Type B pancreatic cell (in vitro differentiated cells): ENCODE measurements at regions not wholly inside any gene's neighbourhood (a gene's known extent, or its start where the extent isn't known, plus 50 kb on each side); places are given as distances from the start of the nearest gene placed in this dataset.

Experiments
- DNase-seq: peaks from one replicate; pipeline ENCODE4 v3.0.0; 2021; ENCODE audit warnings: mixed read lengths; ENCODE audit not compliant: unreplicated experiment; ENCODE audit errors: extremely low spot score
- H3K27ac Mint-ChIP-seq: 2 replicates; pipeline ENCODE4 v1.8.0; 2021; ENCODE audit warnings: mild to moderate bottlenecking, mixed read lengths
- H3K27me3 Mint-ChIP-seq: 2 replicates; pipeline ENCODE4 v1.8.0; 2021; ENCODE audit warnings: mixed read lengths
- H3K36me3 Mint-ChIP-seq: 2 replicates; pipeline ENCODE4 v1.8.0; 2021; ENCODE audit warnings: mixed read lengths
- H3K4me1 Mint-ChIP-seq: one replicate; pipeline ENCODE4 v1.8.0; 2021; ENCODE audit warnings: mixed read lengths; ENCODE audit not compliant: unreplicated experiment
- H3K4me3 Mint-ChIP-seq: 2 replicates; pipeline ENCODE4 v1.8.0; 2021; ENCODE audit warnings: mild to moderate bottlenecking, mixed read lengths
- H3K9me3 Mint-ChIP-seq: 2 replicates; pipeline ENCODE4 v1.8.0; 2021; ENCODE audit warnings: mixed read lengths
- TF ChIP-seq, protein P1 (sequence below): fragments of 200-600 bp; sonication (generic); conservative IDR thresholded peaks from 2 replicates; pipeline ENCODE4 v1.5.0; 2021; ENCODE audit warnings: antibody characterized with exemption, mild to moderate bottlenecking

DNA sequence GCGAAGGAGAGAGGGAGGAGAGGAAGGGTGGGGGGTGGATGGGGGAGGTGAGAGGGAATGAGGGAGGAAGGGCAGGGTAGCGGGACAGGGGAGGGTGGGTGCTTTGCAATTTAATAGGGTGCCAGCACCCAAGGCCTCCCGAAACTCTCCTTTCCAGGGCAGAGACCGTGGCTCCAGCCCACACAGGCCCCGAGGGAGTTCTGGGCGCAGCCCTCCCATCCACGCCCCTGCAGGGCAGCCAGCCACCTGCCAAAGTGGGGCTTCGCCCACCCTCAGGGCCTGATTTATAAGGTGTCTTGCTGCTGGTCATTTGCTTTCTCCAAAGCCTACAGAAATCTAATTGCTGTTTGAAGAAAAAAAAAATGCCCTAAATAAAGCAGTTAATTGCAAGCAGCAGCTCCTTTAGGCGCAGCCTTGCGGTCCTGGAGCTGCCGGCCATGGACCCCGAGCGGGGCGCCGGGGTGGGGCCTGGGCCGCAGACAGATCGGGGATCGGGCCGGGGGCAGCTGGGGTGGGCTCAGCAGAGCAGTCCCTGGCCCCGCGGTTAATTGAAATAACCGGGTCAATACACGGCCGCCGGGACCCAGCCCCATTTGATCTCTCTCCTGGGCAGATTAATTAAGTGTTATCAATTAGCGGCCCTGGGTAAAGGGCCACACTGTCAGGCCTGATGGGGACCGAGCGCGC, 106.0 kb upstream of the NKX1-1 start:
- Mint-ChIP-seq H3K27me3 (peaks cover 26% of the 10 kb centered on the region), H3K4me3 (no peak overlapping the region), H3K27ac (no peak overlapping the region), H3K36me3 (no peaks in the 10 kb centered on the region), H3K4me1 (peaks cover 5% of the 10 kb centered on the region), H3K9me3 (no peaks in the 10 kb centered on the region)
- TF ChIP-seq, protein P1, sequence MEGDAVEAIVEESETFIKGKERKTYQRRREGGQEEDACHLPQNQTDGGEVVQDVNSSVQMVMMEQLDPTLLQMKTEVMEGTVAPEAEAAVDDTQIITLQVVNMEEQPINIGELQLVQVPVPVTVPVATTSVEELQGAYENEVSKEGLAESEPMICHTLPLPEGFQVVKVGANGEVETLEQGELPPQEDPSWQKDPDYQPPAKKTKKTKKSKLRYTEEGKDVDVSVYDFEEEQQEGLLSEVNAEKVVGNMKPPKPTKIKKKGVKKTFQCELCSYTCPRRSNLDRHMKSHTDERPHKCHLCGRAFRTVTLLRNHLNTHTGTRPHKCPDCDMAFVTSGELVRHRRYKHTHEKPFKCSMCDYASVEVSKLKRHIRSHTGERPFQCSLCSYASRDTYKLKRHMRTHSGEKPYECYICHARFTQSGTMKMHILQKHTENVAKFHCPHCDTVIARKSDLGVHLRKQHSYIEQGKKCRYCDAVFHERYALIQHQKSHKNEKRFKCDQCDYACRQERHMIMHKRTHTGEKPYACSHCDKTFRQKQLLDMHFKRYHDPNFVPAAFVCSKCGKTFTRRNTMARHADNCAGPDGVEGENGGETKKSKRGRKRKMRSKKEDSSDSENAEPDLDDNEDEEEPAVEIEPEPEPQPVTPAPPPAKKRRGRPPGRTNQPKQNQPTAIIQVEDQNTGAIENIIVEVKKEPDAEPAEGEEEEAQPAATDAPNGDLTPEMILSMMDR, result no peak
- DNase-seq, result no peak

DNA sequence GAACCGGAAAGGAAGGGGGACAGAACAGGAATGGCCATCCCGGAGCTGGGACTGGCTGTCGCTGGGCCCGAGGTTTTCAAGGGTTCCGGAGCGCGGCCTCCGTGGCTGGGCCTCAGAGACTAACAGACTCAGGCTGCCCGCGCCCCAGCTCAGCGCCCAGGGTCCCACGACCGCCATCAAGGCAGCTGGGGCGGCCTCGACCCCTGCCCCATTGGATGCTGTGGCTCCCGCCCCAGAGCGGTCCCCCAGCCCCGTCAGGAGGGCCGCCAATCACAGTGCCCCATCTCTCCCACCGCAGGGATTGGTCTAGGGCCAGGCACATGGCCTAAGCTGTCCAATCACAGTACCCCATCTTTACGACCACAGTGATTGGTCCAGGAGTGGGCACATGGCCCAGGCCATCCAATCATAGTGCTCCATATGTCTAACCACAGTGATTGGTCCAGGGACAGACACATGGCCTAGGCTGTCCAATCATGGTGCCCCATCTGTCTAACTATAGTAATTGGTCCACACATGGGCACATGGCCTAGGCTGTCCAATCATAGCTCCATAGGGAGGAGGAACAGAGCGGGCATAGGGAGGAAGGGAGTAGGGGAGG, 105.3 kb upstream of the NKX1-1 start:
- H3K27me3 Mint-ChIP-seq, result peaks cover 29% of the 10 kb centered on the region
- no peak for DNase-seq
- no peak overlapping the region for H3K4me3 Mint-ChIP-seq
- no peaks in the 10 kb centered on the region for H3K9me3 Mint-ChIP-seq
- TF ChIP-seq, protein P1, result no peak
- no peaks in the 10 kb centered on the region for H3K36me3 Mint-ChIP-seq
- no peak overlapping the region for H3K27ac Mint-ChIP-seq
- peaks cover 10% of the 10 kb centered on the region for H3K4me1 Mint-ChIP-seq

DNA sequence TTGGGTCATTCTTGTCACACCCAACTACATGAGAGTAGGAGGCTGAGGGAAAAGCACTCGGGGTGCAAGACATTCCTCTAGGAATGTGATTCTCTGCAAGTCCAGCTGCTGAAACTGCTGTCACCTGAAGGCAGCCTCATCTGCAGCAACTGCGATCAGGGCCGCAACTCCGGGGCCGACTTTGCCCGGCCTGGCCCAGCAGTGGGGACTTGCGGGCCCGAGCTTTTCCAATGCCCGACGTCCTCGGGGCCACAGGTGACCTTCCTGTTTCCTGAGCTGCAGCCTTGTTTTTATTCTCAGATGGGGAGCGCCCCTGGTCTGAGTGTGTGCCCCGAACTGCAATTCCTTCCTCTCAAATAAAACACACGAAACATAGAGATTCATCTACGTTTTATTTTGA, 104.7 kb upstream of the NKX1-1 start:
- Mint-ChIP-seq H3K4me3 (no peak overlapping the region), H3K27ac (no peak overlapping the region), H3K9me3 (no peaks in the 10 kb centered on the region), H3K4me1 (peaks cover 10% of the 10 kb centered on the region), H3K36me3 (no peaks in the 10 kb centered on the region), H3K27me3 (peaks cover 31% of the 10 kb centered on the region)
- no peak for DNase-seq
- TF ChIP-seq, protein P1, result no peak

DNA sequence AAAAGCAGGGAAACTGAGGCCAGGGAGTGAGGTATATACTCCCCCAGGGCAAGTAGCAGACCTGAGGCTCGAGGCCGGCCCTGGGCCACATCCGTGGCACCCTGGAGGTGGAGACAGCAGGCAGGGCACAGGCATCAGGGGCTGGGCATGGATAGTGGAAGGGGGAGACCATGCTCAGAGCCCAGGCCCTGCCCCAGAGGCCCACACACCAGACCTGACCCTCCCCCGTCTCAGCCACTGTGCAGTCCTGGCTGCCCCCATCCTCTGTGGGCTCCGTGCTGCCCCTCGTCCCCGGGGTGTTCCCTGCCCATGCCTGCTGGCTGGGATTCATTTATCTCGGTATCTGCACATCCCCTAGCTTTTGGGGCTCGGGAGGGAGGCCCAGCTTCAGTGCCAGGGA, 103.1 kb upstream of the NKX1-1 start:
- Mint-ChIP-seq H3K36me3 (no peaks in the 10 kb centered on the region), H3K9me3 (no peaks in the 10 kb centered on the region), H3K27ac (no peak overlapping the region), H3K4me1 (peaks cover 10% of the 10 kb centered on the region), H3K4me3 (no peak overlapping the region), H3K27me3 (peaks cover 35% of the 10 kb centered on the region)
- no peak for DNase-seq
- TF ChIP-seq, protein P1, result no peak

DNA sequence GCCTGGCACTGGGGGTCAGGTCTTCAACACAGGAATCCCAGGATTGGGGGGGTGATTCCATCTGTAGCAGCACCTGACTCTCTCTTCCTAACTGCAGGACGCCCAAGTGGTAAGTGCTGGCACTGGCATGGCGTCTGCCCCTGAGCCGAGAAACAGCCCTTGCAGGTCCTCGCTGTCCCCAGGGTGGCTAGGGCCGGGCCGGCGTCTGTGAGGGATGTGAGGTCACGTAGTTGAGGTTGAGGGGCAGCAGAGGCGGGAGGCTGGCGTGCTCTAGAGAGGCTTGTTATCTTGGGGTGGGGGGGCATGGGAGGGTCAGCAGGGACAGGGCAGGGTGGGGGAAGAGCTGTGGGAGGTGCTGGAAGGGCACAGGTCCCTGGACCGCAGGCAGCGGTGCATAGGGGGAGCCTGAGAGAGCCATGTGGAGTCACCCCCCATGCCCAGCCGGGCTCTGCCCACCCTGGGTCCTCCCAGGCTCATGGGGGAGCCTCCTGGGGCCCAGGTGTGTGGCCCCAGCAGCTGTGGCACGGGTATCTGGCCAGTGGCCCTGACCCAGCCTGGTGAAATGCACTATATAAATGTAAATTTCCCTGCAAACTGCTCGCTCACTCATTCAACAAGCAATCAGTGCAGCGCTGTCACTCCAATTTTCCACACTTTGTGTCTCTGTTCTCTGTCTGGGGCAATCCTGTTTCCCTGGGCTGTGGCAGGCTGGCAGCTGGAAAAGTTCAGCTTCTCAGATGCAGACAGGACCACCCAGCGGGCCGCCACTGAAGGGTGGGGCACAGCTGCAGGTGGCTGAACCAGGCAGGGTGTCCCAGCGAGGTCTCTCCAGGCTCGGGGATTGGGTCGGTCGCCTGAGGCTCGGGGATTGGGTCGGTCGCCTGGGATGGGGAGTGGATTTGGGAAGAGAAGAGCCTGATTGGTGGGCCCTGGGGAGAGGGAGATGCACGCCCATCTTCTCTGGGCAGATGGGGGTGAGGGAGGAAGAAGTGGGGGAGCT, 102.2 kb upstream of the NKX1-1 start:
- Mint-ChIP-seq H3K4me3 (no peak overlapping the region), H3K27ac (no peak overlapping the region), H3K36me3 (no peaks in the 10 kb centered on the region), H3K9me3 (no peaks in the 10 kb centered on the region), H3K27me3 (peaks cover 35% of the 10 kb centered on the region), H3K4me1 (peaks cover 10% of the 10 kb centered on the region)
- TF ChIP-seq, protein P1, result no peak
- no peak for DNase-seq
